HG03064 (cell line): ENCODE measurements at regions not wholly inside any gene's neighbourhood (a gene's known extent, or its start where the extent isn't known, plus 50 kb on each side); places are given as distances from the start of the nearest gene placed in this dataset.
"Not testable (repeated sequence)": the region's sequence is repeated elsewhere in the genome, so short reads cannot be mapped to it uniquely, and the experiment has no call there.

Experiments used
- ATAC-seq: cut with Tn5 transposase; IDR thresholded peaks from one replicate; pipeline ENCODE4 v1.9.1; 2021; ENCODE audit warnings: low read depth; ENCODE audit not compliant: unreplicated experiment

DNA sequence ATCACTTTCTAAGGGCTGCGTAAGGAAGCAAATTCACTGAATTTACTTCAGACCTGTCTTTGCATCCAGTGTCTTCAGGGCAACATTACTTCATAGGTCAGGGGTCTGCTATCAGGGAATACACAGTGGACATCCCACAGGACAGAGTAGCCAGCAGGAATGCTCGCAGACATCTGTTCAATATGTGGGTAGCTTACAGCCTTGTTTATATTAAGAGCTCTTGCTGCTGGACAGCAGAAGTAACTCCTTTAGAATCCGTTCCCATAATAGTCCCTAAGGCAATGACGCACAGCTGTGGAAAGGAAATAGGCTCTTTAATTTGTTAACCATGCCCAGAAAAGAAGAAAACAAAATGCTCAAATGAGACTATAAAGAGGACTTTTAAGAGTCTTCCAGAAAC lies 198.7 kb downstream of the MOXD1 start:
- ATAC-seq, result no peak

DNA sequence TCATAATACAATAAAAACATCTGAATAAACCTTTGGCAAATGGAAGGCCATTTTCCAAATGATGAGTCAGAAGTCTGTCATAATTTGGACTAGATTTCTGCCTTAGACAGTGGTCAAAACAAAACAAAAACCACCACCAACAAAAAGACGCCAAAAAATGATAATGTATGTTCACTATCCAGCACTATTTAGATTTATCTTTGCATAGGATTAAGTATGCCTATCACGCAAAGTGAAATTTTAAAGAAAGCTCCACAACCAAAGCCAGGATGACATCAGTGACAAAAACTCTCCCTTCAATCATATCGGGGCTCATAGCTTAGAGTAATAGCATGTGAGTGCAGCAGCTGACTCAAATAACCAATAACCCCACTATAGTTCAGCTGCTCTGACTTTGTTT lies 201.9 kb downstream of the MOXD1 start:
- ATAC-seq, result no peak

DNA sequence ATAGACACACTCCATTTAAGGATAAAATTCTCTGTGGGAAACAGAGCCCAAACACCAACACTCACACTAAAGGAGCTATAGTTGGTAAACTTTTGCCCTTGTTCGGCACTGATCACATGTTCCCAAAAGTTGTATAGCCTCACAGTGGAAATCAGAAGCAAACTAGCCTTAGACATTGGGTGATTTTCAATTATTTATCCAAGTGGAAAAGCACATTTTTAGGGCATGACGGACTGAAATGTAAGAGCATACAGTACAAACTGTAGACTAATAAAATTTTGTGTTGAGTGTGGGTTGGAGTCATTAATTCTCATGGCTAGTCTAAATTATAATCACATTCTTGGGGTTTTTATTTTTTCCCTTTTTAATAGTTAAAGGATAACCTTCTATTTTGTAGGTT lies 202.4 kb downstream of the MOXD1 start:
- ATAC-seq, result no peak

DNA sequence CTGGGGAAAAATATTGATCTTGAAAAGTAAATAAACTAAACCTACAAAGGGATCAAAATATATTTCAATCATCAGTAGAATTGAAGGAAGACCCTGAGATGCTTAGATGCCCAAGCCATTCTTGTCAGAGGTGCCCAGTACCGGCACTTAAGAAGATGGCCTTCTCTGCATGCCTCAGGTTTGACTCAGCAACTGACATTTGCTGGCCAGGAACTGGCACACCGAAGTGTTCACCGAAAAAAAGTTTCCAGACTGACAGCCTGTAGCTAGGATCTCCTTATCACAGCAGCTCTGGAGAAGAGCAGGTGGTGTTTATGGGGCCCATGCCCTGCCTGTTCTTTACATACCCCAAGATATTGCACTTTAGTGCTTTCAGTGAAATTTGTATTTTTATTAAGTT lies 203.2 kb downstream of the MOXD1 start:
- no peak for ATAC-seq

DNA sequence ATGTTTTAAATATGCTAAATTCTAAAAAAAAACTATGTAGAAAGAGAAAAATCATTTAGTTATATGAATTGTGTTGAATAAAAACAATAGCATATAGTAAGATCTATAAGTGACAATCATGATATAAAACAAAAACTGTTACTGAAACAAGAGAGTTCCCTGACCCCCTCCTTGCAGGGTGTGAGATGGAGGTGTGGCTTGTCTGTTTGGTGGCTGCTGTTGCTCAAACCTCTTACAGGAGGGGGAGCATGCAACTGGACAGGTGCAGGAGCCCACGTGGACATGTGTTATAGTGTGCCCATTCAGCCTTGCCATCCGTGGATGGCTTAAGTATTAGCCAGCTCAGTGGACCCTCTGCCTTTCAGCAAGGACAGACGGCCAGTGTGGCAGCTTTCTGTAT lies 206.7 kb downstream of the MOXD1 start:
- no peak for ATAC-seq

DNA sequence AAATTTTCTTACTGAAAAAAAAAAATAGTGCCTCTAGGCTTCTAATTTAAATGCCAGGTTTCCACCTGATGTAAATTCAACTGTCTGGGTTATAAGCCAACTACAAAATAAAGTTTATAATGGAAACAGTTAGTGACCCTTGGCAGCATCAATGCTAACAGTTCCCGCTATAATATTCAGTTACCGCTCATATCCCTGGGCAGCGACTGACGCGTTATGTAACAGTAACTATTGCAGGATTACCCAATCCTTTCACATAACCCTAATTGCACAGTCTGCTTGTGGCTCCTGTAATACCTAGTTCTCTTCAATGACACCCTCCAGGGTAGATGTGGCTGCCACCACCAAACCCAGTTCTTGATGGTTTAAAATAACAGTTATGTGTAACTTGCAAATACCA lies 208.6 kb downstream of the MOXD1 start:
- ATAC-seq, result no peak

DNA sequence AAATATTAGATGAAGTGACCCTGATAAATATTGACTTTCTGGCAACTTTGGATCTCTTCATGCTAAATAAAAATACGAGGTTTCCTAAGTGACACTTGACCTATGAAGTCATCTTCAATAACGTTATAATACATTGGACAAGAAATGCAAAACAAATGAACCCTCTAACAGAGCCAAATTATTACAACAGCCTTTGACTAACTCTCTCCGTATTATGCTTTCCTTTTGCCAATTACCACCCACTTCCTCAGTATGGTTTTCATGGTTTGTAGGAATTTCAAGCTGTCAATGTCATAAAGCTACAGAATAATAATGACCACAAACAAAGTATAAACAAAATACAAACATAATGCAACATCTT lies 210.5 kb downstream of the MOXD1 start:
- no peak for ATAC-seq

DNA sequence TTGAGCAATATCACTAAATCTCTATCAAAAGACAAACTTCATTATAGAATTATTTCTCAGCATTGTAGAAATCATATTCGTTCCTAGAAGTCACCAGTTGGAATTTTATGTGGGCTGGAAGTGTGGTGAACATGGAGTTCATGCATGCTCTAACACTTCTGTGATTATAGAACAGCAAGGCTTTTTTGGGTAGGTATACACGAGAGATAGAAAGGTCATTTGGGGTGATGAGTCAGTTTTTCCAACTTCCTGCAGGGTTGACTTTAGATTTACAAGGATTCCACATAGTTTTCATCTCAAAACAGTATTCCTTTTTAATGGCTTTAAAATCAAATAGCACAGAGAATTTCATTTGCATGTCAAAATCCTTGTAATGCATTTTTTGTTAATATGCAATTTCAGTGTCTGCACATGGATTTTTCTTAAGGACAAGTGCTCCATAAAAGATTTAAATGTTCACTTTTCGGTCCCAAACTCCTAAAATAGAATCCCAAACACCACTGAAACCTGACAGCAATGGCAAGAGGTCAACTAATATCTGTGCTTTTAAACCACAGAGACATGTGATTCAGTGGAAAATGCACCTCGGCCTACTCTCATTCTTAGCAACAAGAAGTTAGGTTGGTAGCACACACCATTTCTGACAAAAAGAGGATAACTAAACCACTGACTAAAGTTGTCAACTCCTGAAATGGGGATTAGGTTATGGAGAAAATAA lies 211.0 kb downstream of the MOXD1 start:
- ATAC-seq, result no peak

DNA sequence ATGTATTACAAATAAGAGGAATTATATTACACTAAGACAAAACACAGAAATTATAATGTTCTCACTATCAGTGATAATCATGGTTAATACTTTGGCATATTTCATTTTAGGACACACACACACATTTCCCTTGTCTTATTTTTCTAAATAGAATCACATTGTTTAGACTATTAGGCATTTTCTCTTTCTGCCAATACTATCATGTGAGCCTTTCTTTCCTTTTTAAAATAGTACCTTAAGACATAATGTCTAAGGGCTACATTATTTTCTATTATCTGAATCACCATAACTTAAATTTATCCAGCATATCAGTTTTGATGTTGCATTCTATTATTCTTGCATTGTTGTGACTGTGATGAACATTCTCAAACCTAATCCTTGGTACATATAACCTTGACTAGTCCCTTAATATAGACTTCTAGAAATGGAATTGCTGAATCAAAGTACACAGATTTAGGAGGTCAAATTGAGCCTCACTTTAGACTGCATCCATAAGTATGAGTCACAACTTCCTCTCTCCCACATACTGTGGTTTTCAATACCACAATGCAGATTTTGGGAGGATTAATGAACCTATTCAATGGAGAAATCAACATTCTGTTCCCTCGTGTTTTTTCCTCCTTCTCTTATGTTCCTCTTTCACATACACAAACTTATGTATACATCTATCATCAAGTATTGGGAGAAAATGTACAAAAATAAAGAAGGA lies 212.6 kb downstream of the MOXD1 start:
- ATAC-seq, result no peak

DNA sequence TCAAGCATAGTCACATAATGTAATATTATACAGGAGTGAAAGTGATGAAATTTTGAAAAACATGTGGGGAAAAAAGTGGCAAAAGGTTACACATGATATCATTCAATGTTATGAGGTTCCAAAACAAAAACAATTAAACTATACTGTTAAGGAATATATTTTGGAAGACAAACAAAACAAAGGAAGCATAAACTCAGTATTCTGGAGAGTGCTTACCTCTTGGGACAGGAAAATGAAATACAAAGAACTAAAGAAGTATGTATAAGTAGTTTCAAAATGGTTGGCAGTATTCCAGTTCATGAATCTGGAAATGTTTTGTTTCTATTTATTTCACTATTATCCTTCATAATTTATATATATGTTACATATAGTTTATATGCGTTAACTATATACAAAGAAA lies 213.5 kb downstream of the MOXD1 start:
- no peak for ATAC-seq

DNA sequence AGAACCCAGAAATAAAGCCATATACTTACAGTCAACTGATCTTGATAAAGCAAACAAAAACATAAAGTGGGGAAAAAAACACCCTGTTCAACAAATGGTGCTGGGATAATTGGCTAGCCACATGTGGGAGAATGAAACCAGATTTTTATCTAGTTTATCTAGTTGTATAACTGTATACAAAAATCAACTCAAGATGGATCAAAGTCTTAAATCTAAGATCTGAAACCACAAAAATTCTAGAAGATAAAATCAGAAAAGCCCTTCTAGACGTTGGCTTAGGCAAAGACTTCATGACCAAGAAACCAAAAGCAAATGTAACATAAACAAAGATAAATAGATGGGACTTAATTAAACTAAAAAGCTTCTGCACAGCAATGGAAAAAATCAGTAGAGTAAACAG lies 216.3 kb downstream of the MOXD1 start:
- not testable (repeated sequence) for ATAC-seq

DNA sequence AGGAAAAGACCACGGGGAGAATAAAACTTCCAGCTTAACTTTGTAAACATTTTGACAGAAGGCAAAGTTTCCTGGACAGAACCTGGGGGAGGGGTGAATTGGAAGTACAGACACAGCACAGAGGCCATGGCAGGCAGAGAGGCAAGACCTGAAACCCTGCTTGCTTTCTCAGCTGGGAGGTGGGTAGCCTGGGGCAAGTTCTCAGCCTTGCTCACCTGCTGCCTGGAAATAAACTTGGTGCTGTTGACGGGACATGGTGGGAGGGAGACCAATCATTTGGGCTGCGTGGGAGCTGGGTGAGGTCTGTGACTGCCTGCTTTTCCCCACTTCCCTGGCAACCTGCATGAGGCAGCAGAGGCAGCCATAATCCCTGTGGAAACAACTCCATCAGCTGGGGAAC lies 221.3 kb downstream of the MOXD1 start:
- no peak for ATAC-seq

DNA sequence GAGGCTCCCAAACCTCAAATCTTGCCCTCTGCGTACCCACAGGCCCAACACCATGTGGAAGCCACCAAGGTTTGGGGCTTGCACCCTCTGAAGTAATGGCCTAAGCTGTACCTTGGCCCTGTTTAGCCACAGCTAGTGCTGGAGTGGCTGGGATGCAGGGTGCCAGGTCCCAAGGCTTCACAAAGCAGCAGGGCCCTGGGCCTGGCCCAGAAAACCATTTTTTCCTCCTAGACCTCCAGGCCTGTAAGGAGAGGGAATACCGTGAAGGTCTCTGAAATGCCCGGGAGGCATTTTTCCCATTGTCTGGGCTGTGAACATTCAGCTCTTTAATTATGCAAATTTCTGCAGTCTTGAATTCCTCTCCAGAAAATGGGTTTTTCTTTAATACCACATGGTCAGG lies 223.7 kb upstream of the CCN2 start:
- no peak for ATAC-seq

DNA sequence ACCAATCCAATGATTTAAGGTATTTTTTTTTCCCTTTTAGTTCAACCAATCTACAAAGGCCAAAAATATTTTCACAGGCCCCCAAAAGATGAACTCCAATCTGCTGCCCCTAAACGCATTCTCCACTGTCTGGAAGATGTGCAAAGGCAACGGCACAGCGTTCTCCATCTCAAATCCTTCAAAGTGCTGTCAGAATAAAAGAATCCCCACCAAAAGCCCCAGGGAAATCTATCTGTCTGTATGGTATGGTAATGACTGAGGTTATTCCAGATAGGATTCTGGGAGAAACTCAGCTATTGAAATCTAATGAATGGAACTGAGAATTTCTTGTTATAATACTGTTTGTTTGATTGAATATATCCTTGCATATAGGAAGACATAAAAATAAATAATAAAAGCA lies 217.8 kb upstream of the CCN2 start:
- no peak for ATAC-seq

DNA sequence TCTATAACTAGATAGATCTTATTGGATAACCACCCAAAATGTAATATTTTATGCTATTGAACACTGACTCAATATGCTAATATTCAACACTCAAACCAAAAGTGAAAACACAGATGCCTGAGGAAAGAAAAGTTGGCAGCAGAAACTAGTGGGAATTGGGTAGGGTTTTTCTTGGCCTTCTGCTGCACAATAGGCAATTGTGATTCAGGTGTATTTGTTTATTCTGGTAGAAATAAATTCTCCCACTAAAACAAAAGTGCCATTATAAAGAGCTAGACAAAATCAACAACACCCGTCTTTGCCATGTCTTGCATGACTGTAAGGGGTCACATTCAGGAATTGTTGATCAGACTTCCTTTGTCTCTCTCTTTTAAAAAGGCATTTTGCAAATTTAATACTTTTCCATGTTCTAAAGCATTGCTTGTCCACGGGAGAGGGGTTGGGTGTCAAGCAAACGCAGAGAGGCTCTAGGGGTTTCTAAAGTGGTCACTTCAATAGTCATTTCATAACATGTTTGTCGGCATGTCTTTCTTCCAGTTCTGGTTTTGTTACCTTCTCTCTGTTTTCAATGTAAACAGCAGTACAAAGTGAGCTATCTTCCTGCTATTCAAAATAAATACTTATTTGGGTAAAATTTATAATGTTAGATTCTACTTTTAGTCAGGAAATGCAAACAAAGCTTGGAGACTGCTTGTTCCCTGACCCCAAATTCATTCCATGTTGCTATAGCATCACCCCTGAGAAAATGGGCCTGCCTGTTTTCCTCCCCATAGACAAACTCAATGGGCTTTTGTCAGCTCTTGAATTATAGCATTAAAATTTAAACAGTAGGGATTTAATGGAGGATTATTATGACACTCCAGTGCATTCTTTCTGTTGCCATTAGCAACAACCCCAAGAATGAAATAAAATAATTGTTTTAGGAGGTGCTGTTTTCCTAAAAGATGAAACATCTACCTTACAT lies 217.0 kb upstream of the CCN2 start:
- ATAC-seq, result no peak

DNA sequence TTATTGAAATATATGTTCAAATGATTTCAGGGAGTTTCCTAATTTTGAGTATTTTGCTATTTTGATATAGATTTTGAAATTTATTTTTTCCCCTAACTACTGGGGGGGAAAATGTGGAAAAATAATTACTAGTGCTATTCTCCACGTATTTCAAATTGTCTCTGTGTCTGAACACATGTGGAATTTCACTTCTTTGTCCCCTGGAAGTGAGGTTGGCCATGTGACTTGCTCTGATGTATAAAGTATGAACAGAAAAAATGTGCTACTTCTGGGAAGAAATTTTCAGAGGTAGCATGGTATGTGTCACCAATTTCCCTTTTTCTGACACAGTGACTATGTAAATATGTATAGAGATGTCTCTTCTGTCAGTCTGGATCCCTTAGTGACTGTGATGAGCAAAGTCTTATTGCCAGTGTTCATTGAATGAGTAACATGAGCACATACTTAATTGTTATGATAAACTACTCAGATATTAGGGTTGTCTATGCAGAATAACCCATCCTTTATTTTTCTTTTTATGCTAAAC lies 215.4 kb upstream of the CCN2 start:
- ATAC-seq, result no peak

DNA sequence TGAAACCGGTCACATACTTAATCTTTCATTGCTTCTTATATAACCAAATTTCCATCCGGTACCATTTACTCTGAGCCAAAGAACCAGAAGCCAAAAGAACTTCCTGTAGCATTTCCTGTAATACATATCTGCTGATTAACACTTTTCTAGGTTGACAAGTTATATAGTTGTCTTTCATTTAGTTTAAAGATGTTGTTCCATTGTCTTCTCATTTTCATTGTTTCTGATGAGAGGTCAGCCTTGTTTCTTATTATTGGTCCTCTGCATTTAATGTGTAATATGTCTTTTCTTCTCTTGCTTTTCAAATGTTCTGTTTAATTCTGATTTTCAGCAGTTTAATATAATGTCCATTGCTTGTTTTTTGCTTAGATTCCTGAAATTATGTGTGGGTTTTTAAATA lies 214.5 kb upstream of the CCN2 start:
- ATAC-seq, result no peak

DNA sequence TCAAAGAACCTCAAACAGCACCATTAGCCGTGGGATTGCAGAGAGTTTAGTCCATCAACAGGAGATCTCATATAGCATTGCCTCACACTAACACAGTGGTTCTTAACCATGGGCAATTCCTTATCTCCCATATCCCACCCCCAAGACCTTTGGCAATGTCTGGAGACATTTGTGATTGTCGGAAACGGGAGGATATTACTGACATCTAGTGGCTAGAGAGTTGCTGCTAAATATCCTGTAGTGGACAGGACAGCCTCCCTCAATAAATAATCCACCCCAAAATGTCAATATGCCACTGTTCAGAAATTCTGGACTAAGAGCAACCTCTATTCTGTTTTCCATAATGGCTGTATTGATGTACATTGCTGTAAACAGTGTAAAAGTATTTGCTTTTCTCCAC lies 210.1 kb upstream of the CCN2 start:
- no peak for ATAC-seq

DNA sequence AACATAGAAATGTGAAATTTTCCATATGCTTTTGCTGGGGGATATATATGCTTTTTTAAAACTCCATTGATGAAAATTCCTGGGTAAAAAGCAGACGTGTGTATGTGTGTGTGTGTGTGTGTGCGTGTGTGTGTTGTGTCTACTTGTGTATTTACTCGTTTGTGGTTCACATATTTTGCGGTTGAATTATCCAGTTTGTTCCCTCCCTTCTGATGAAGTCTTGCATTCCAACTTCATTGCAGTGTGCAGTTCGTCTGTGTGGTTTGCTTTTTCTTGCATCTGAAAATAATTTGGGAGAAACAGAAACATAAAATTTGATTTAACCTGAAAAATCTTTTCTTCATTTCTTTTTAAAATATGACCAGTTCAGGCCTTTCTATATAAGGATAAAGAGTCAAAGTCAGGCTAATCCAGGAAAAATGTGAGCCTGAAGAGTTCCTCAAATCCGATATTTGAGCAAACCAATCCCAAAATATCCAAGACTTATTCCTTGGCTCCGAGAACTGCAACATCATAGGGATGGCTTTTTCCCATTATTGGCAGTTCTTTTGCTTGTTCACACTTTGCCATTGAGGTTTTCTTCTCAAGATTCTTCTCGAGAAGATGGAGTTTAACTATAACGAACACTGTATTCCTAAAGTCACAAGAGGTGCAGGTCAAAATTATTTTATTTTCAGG lies 202.2 kb upstream of the CCN2 start:
- no peak for ATAC-seq

DNA sequence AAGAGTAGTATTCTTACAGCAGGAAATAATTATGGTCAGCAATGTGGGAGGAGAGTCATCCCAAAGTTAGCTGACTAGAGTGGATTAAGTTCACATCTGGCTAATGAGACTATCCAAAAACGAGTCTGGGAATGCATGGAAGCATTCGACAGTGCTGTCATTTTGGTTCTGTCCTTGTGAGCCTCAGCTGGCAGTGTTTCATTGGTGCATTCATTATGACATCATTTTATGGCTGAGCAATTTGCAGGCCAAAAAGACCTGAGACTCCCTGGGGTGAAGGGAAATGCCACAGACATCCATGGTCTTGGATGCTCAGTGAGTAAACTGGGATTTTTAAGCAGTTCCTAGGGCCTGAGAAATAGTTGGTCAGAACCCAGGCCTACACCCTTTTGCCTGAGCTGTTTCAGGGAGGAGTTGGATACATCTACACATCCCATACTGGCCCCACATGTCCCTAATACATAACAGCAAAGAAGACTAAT lies 196.4 kb upstream of the CCN2 start:
- ATAC-seq, result no peak
